ENCODE measurements at regions not wholly inside any gene's neighbourhood (a gene's known extent, or its start where the extent isn't known, plus 50 kb on each side); places are given as distances from the start of the nearest gene placed in this dataset.
"Not testable (repeated sequence)": the region's sequence is repeated elsewhere in the genome, so short reads cannot be mapped to it uniquely, and the experiment has no call there.

DNA sequence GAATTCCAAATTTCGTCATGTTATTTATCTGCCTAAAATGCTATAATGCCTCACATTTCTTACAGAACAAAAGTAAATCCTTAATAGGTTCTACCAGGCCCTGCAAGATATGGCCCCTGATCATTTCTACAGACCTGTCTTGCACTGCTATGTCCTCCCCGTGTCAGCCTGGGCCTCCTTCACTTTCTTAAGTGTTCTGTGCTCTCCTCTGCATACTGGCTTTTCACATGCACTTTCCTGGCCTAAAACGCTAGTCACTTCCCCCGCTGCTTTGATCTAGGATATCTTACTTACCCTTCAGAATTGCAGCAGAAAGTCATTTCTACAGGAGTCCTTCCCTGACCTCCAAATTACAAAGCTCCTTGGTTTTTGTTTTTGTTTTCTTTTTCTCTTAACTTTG is 551.3 kb downstream of the NSUN3 start:
- no peak for DNase-seq

- DNase-seq, result peak; percentile 84
Measured at GRCh38 chr3:94615275-94616065, 552.6 kb downstream of the NSUN3 start.

- DNase-seq, result no peak
Measured at GRCh38 chr3:94616833-94617232, 554.0 kb downstream of the NSUN3 start.

DNA sequence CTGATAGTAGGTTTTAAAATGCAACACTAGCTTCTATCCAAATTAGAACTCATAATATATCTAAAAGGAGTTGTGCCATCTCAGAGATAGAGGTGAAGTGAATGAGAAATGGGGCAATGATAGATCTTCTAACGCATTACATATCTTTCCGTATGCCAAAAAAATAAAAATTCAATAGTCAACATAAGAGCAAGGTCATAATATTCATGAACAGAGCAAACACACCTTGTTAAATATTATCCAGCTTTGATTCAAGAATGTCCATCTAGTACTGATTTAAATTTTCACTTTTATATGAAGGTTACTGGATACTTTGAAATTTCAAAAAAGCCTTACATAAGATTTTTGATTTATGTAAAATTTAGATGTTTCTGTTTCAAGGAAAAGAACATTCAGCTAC is 554.5 kb downstream of the NSUN3 start:
- no peak for DNase-seq

DNA sequence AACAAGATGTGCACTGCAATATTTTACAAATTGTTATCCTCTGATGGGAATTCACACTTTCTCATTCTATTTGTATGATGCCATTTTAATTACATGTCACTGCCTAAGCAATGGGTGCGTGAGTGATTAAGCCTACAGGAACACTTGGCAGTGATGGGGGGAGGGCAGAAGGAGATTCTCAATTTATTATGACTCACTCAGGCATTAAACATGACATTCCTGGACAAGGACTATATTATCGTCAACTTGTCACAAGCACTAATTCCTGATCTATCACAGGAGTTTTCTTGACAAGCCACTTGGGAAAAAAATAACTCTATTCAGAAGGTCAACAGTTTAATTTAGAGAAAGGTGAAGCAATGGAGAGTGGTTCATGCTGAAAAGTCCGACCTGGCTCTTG is 556.8 kb downstream of the NSUN3 start:
- DNase-seq, result peak; percentile 21

DNA sequence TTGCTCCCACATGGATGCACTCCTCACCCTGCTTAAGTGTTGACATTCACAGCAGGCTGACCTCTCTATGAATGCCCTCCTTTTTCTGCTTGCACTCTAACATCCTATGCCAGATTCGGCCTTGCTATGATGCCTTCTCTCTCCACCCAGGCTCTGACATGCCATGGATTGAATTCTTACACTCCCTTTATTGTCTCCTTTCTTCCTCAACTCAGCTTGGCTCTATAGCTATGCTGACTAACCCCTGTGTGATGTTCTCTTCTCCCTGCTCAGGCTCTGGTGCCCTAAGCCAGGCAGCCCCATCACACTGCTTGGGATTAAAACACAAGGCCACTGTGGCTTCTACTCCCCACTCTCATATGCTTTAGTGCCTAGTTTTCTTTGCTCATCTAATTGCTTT is 563.7 kb downstream of the NSUN3 start:
- no peak for DNase-seq

GRCh38 chr3:94627689-94628088 is 564.8 kb downstream of the NSUN3 start:
- no peak for DNase-seq

DNA sequence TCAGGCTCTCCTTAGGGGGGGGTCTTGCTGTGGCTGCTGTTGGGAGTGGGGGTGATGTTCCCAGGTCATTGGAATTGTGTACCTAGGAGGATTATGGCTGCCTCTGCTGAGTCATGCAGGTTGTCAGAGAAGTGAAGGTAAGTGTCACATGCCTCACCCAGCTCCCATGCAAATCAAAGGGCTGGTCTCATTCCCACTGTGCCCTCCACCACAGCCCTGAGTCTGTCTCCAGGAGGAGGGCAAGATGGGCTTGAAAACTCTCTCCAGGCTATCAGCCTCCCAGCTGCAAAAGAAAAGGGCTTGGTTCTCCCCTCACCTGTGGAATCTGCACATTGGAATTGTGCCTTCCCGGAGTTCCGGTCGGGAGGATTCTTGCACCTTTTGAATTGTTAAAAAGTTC is 580.5 kb downstream of the NSUN3 start:
- DNase-seq, result no peak

- no peak for DNase-seq
Measured at GRCh38 chr3:94645790-94646189, 582.9 kb downstream of the NSUN3 start.

DNA sequence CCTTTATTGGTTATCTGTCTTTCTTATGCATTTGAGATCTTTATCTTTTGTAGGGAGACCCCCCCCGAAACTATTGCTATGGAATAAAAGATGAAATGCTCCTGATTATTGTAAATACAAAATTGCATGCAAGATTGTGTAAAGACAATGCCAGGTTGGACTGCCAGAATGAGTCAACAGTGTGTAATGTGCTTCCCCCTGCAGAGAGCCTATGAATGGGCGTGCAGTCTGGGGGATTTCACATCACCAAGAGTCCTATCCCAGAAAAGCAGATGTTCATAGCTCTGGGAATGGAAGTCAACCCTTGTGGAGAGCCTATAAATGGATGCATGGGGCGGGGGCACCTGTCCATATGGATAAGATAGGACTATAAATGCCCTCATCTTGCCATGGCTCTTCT is 584.3 kb downstream of the NSUN3 start:
- no peak for DNase-seq

DNA sequence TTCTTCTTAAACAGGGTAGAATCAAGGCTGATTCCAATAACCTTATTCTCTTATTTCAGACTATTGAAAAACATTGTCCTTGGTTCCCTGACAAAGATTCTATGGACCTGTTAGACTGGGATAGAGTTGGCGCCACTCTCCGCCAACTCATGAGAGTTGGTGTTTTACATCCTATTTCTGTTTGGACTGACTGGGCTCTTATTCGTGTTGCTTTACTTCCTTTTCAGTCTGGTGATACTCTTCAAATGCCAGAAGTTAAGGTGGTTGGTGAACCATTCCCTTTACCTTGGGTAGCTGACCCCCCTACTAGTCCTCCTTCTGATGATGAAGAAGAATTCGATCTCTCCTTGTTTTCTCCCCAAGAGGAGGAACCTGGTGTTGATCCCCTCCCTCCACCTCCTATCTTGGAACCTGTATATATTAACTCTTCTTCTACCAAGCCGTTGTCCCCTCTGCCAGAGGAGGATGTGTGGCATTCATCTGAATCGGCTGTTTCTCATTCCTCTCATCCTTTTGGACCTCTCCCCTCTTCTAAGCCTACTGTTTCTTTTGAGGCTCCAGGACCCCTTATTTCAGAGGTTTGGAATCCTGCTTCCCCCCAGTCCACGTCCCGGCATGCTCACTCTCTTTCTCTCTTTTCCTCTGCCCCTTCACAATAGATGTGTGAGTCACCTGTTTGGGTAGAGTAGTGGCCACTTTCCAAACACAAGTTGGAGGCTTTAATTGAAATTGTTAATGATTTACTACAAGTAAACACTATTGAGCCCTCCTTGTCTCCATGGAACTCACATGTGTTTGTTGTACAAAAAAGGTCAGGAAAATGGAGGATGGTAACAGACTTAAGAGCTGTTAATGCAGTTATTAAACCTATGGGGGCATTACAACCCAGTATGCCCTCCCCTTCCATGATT is 585.7 kb downstream of the NSUN3 start:
- not testable (repeated sequence) for DNase-seq

DNA sequence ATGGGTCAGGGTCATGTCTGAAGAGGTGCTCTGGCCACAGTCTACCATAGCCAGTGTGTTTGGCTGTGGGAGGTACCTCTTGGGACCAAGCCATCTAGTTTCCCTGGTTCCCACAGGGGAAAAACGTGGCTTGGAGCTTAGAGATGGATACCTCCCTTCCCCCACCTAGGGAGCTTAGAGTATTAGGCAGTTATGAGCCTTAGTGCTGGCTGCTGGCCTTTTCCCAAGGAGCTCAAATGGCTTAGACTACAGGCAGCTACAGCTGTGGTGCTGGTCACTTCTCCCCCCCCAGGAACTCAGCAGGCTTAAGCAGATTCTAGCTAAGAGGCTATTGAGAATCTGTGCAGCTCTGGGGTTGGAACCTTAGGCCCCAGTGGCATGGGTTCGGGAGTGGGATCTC is 591.2 kb downstream of the NSUN3 start:
- DNase-seq, result peak; percentile 93

- DNase-seq, result no peak
Measured at GRCh38 chr3:94665922-94666321, 603.1 kb downstream of the NSUN3 start.

DNA sequence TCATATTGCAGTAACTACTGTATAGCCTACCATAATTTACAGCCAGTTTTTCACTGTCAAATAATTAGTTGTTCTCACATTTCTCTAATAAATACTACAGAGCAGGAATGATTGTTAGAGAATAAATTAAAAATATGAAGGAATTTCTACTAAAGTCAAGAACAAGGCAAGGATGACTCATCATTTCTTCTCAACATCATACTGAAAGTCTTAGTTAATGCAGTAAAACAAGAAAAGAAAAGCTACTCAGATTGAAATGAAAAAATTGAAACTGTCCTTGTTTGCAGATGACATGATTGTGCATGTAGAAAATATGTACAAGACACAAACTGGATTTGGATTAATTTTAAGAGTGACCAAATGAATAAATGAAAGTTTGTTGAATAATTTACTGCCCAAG is 608.2 kb downstream of the NSUN3 start:
- DNase-seq, result no peak

- DNase-seq, result no peak
Measured at GRCh38 chr3:94673876-94674275, 611.0 kb downstream of the NSUN3 start.

DNA sequence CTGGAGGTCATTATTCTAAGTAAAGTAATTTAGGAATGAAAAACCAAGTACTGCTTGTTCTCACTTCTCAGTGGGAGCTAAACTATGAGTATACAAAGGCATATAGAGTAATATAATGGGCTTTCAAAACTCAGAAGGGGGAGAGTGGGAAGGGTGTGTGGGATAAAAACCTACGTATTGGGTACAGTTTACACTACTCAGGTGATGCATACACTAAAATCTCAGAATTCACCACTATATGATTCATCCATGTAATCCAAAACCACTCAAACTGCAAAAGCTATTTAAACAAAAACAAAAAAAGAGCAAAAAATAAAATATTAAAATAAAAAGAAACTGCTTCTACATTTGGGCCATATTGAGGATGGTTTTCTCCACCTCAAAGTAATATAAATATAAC is 623.3 kb downstream of the NSUN3 start:
- DNase-seq, result no peak

DNA sequence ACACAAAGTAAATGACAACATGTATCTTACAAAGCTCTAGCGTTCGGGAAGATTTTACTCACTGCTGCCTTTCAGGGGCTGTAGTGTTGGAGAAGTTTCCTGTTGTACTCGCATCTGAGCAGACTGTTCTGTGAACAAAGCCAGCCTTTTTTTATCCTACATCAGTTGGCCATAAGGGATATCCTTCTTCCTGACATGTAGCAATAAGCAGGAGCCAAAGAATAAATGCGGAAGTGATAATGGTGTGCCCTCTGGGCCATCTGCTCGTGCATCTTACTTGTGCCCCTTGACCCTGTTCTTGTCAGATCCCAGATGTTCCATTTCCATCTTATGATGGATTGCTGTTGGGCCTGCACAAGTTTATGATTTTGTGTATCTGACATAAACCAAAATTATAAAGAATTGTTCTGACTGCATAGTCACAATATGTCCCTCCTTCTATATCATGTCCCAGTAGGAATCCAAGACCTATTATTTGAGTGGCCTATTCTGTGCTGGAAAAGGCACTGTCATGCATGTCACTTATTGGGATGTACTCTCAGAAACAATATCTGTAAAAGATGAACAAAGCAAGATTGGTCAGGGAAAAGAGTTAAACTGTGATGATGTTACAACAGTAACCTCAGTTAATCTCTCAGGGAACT is 631.3 kb downstream of the NSUN3 start:
- DNase-seq, result no peak

DNA sequence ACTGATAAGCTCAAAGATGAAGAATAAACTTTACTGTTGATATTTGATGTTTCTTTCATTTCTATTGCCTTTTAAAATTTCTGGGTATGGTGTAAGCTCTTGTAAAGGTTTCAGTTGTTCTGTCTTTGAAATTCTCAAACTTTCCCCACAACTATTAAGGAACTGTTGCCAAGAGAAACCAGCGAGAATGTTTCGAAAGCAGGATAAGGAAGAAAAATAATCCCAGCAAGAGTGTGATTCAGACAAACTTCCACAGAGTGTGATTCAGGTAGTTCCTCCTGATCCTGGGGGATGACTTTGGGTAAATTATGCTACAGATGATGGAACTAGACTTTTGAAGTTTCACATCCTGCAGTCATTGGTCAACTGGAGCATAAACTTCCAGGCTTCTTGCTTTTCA is 632.0 kb downstream of the NSUN3 start:
- DNase-seq, result no peak

DNA sequence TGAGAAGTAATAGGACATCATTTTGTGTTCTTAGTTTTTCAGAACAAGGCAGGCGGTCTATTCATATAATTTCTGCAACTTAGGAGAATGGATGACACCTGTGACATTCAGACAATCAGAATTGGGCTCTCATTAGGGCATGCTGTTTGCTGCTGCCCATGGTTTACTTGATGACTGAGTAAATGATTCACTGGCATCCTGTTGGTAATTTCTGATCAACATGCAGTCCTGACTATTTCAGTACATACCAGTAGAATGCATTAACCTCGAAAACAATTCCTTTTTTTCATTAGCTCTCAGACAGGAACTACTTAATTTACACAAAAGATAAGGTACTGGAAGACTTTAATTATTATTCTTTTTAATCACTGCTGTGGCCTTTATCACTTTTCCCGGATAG is 641.6 kb downstream of the NSUN3 start:
- DNase-seq, result no peak

DNA sequence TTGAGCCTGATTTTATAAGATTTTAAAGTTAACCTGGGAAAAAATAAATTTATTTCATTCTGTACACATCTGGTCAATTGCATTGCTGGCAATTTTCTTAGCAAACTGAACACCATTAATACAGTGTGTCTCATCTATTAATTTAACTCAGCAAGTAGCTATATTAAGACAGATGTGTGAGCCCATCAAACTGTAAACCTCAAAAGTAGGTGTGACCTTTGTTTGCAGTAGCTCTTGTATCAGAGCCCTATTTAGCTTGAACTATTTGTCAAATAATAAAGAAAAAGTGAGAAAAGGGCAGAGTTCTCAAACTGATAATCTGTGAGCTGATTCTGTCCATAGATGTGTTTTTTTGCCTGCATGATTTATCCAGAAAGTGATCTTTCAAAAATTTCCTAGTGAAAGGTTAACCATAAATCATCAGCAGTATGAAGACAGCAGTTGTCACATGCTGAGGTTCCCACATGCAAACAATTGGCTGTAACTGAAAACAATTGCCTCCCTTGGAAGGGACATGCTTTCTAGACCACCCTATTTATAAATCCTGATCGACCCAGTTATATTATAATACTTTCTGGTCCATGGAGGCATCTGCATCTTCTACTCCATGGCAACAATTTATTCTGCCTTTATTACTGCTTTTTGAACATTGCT is 646.5 kb downstream of the NSUN3 start:
- DNase-seq, result no peak

DNA sequence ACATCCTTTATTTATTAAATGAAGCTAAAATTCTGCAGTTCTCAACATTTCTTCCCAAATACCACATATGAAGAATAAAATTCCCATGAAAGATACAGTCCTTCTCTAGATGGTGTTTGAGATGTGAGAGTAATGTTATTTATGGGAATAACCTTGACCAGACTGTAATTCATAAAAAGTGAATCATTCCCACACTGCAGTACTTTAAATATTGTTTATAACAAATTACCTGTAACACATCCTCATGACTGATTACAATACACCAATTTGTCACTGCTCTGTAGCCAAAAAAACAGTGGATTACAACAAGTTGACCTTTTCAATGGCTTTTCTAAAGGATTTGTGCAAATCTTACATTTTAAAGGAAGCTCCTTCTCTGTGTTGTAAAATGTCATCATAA is 651.3 kb downstream of the NSUN3 start:
- no peak for DNase-seq

- DNase-seq, result peak; percentile 38
Measured at GRCh38 chr3:94716326-94717018, 653.6 kb downstream of the NSUN3 start.

DNA sequence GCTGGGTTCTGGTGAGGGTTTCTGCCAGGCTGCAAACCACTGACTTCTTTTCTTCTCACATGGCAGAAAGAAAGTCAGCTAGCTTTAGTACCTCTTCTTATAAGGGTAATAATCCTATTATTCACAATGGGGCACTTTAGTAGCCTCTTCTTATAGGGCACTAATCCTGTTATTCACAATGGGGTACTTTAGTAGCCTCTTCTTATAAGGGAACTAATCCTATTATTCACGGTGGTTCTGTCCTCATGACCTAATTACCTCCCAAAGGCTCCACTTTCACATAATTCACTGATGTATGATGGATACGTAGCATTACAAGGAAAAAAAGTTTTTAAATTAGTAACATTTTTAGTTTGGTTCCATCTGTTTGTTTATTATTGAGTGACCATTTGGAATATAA is 671.3 kb downstream of the NSUN3 start:
- DNase-seq, result peak; percentile 99

All from NCI-H82 (cell line).